Left colon (tissue), 2 donors: ENCODE measurements at regions not wholly inside any gene's neighbourhood (a gene's known extent, or its start where the extent isn't known, plus 50 kb on each side); places are given as distances from the start of the nearest gene placed in this dataset.
"Not testable (repeated sequence)": the region's sequence is repeated elsewhere in the genome, so short reads cannot be mapped to it uniquely, and the experiment has no call there.

ENCODE experiments used
- ATAC-seq: fragments of 200-7000 bp; cut with Tn5 transposase; one replicate; pipeline ENCODE4 v1.9.1; 2020; ENCODE audit warnings: mild to moderate bottlenecking, moderate library complexity
- DNase-seq, 2 donors: peaks; one replicate each; pipeline ENCODE4 v3.0.0-alpha.2; 2020
- intact Hi-C, 2 donors: fragments of 100-400 bp; cut with DNase I in 1 of 2; cut with micrococcal nuclease in 1 of 2; formaldehyde crosslinking; loops; one replicate each; pipeline versions ENCODE4 v1.11.2 to v1.14.0; 2022; cut with DNase I, micrococcal nuclease
- donor health status: DM: no; HTN: no; CAD: no.
- donor health status: DM: yes; HTN: yes; CAD: no.

DNA sequence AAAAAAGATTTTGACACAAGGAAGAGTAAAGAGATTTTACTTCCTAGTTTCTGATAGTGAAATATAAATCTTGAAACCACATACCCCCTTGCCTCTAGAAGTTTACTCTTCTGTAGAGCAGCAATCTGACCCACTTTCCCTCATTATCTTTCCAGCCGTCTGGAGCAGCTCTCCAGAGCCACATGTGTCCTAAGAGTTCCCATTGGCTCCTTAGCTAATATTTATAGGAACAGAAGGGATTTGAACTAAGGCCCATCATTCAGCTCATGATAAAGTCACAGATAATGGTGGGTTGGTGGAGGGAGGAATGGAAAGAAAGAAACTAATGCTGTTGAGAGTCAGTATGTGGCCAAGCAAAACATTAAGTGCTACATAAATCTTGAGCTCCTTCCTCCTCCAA, 121.8 kb downstream of the INHBA start:
- intact Hi-C loops, result no loop called here
- DNase-seq, result no peak
- ATAC-seq, result no peak

DNA sequence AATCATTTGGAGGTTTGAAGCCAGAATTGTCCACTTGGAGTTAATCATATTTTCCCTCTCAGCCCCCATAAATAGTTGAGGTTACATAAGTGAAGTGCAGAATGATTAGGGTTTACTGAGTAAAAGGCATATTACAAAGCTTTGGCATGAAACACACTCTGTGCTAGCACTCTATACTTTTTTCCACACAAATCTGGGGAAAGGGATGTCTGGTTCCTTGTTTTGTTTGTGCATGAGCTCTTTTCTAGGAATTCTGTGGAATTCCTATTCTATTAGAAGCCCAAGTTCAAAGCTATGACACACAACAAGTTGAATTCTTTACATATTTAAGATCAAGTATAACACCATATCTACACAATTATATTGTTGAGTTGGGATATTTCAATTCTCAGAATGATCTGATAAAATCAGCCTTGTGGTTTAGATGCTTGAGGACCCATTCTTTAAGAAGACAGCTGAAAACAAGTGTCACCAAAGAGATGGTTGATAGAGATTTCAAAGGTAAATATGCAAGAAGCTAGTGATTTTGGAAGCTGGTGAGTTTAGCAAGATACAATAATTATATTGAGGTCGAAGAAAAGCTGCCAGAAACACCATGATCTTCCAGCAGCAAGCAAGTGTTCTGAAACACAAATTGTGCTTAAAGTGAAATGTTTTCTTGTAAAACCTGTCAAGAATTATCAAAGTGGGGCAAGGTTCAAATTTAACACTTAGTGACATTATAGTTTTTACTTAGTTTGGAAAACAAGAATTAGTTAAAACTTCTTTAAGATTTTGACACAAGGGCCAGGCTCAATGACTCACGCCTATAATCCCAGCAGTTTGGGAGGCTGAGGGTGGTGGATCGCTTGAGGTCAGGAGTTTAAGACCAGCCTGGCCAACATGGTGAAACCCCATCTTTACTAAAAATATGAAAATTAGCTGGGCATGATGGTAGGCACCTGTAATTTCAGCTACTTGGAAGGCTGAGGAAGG, 122.6 kb downstream of the INHBA start:
- no peak for DNase-seq
- intact Hi-C loops, result no loop called here
- ATAC-seq, result no peak

DNA sequence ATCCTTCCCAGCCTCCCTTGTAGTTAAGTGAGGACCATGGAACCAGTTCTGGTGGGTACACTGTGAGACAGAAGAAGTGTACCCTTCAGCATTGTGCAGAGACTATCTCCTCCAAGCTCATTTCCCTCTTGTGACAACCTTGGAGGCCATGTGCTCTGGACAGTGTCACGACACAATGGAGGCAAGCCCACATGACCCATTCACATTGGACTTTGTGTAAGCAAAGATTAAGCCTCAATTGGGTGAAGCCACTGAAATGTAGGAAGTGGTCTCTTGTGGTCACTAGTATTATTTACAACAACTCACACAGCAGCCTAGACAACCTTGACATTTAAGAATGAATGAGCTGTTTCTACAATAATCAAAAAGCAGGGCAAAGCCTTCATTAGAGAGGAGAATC, 124.2 kb downstream of the INHBA start:
- intact Hi-C loops, result no loop called here
- ATAC-seq (no peak), DNase-seq (no peak)

DNA sequence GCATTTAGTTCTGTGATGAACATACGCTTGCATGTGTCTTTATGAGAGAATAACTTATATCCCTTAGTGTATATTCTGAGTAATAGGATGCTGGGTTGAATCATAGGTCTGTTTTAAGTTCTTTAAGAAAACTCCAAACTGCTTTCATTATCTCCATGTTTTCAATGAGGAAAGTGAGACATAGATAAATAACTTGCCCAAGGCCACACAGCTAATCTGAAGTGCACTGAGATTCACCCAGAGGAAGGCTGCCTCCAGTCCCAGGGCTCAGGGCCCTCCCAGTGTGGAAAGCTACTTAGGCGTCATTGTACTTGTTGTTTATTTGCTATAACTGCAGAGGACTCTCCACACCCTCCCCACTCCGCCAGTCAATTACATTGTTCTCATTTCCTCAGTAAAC, 126.7 kb downstream of the INHBA start:
- DNase-seq (no peak), ATAC-seq (no peak)
- intact Hi-C loops, result no loop called here

DNA sequence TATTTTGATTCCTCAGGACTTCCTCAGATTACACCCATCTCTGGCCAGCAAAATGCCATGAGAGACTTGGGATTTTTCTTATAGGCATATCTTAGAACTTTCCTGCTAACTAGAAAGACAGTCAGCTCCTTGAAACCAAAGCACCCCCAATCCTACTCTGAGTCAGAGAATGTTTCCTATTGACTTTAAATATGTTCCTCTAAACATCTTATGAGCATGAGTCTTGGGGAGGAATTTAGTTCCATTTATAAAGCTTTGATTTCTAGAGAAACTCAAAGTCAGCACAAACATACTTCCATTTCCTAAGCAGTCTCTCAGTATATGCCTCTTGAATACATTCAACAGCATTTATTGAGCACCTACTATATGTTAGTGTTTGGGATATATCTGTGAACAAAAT, 128.5 kb downstream of the INHBA start:
- intact Hi-C loops, result no loop called here
- DNase-seq (no peak), ATAC-seq (no peak)

DNA sequence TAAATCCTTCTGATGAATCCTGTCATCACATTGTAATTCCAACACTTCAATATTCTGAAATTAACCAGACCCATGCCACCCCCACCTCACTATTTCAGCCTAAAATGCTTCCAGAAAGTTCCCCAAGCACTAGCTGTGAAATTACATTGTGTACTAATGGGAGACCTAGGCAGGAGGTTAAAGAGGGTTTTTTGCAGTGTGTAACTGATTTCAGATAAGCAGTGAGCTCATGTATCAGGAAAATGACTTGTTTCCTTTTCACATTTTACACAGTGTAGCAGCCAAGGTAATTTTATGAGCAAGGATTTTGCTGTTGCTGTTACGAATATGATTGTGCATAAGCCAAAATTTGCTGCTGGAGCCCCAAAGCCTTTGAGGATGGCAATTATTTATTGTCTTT, 129.0 kb downstream of the INHBA start:
- DNase-seq (no peak), ATAC-seq (no peak)
- intact Hi-C loops, result no loop called here

DNA sequence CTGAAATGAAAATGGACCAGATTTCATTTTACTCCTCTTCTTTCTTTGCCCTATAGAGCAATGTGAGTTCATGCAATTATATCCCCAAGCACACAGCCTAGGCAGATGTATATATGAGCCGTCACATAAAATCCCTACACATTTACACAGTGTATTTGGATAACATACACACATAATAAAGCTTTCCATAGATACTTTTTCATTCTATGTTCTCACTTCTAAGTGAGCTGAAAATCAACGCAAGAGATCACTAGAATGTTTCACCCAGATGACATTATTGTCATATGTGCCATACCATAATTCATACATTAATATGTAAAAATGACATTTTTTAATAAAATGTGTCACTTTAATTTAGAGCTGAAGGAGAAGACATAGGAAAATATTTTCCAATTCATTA, 129.4 kb downstream of the INHBA start:
- ATAC-seq (no peak), DNase-seq (no peak)
- intact Hi-C loops, result no loop called here

DNA sequence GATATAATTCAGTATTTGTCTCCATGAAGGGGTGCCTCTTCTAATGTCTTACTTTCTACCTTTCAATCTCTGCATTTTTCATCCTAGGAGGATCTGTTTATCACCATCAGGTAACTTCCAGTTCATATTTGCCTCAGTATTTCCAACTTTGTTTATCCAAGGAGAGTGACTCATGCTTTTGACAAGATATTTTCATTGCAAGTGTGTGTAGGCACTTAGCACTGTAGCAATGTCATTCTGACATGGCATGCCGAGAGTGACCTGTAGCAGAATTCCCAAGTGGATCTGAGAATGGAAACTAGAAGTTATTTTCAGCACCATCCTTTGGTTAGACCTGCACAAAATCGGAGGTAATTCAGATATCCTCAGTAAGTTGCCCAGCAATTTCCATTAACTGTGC, 129.9 kb downstream of the INHBA start:
- intact Hi-C loops, result no loop called here
- ATAC-seq (no peak), DNase-seq (no peak)

DNA sequence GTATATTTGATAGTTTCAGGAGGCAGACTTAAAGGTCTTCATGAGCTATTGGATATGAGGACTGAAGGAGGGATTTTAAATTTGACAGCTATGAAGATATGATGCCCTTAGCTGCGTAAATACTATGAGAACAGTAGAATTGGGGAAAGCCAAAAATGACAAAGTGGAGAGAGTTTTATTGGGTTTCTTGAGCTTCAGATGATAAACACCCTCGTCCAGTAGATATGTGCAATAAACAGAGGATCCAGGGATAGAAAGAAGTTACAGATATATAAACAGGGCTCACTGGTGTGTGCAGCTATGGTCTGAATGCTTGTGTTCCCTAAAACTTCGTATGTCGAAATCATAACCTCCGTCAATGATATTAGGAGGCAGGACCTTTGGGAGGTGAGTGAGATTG, 131.3 kb downstream of the INHBA start:
- intact Hi-C loops, result no loop called here
- DNase-seq, result no peak
- ATAC-seq, result no peak

DNA sequence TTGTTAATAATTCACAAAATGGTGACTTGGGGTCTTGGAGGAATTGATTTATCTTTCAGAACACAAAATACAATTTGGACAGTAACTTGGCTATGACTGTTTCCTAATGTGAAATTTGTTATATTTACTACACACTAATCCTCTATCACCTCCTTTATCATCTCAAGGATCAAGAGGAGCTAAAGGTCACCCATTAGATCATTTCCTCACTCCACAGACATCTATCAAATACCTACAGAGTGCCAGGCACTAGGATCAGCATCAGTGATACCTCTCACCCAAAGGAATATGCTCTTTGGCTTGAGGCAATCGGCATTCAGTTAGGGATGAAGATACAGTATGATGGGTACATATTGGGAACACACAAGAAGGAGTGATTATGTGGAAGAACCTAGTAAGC, 132.1 kb downstream of the INHBA start:
- ATAC-seq (no peak), DNase-seq (no peak)
- intact Hi-C loops, result no loop called here

DNA sequence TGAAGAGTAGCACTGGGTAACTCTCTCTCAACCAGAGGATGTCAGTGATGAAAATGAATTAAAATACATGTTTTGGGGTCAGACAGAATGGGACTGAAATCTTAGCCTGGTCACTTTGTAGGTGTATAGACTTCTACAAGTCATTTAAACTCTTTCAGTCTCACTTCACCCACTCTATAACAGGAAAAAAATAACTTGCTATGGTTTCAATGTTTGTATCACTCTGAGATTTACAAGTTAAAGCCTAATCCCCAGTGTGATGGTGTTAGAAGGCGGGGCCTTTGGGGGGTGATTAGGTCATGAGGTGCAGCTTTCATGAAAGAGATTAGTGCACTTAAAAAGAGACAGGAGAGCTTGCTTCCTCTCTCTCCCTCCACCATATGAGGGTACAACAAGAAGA, 134.8 kb downstream of the INHBA start:
- ATAC-seq (no peak), DNase-seq (no peak)
- intact Hi-C loops, result no loop called here

DNA sequence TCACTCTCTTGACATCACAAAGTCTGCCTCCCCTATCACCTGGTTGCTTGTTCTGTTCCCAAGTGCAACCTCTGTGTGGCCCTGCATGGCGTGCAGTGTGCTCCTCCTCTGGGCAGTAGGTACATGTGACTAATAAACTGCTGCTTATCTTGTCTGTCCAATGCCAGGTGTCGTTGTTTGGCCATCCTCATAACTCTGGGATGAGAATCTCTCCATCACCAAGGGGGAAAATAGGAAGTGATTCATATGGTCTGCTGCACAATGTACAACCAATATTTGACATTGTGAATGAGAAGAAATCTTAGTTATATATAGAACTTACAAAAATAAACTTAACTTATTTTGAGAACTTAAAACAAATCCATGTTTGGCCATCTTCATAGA, 135.2 kb downstream of the INHBA start:
- intact Hi-C loops, result no loop called here
- ATAC-seq, result no peak

DNA sequence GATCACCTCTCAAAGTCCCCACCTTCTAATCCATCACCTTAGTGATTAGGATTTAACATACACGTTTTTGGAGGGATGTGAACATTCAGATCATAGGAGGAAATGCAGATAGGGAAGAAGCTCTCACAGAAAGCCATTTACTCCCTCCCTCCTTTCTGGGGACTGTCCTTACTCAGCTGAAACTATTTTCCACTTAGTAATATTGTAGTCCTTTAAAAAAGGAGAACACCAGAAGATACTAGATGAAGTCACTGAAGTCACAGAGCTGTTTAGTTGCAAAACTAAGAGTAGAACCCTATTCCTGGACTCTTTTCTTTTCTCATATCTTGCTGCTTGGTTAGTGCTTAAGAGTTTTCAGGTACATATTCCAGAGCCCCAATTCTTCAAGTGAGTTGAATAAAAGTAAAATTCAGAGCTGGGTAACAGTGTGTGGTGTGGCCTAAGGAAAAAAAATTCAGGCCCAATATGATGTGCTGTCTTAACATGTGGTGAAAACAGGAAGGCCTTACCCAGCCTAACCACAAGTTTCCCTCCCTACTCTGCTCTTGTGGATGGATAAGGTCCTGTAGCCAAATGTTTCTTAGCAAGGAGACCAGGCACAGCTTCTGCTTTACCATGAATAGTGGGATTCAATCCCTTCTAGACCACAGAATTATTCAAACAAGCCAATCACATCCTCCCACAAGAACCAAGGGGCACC, 135.7 kb downstream of the INHBA start:
- intact Hi-C loops, result no loop called here
- no peak for ATAC-seq
- DNase-seq, result no peak

More for the DNA sequence above, 135.2 kb downstream of the INHBA start:
- no peak for DNase-seq

DNA sequence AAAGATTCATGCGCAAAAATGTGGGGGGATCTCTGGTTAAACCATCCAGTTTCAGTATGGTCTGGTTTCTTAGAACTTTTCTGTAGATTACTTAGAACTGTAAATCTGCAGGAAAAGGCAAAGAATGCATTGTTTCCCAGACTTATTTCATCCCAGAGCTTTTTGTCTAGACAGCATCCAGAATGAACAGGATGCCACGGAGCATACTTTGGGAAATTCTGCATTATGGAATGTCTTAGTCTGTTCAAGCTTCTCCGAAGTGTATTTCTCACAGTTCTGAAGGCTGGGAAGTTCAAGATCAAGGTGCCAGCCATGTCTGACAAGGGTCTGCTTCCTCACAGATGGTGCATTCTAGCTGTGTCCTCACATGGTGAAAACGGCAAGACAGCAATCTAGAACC, 136.3 kb downstream of the INHBA start:
- DNase-seq (no peak), ATAC-seq (no peak)
- intact Hi-C loops, result no loop called here

DNA sequence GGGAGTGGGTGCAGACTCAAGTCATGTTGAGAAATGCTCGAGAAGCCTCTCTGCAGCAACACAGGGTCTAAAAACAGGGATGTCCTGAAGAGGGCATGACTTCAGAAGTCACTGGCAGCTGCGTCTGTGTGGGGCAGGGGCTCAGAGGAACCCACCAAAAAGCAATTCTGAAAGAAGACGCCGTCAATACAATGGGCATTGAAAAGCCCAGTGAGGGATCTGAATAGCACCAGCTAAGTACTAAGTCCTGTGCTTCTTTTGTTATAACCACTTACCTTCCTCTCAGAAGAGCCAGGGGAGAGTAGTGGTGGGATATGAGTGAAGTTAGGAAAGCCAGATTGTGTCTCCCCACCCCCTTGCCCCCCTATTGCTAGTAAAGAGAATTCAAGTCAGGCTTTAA, 137.2 kb downstream of the INHBA start:
- ATAC-seq (no peak), DNase-seq (no peak)
- intact Hi-C loops, result no loop called here

DNA sequence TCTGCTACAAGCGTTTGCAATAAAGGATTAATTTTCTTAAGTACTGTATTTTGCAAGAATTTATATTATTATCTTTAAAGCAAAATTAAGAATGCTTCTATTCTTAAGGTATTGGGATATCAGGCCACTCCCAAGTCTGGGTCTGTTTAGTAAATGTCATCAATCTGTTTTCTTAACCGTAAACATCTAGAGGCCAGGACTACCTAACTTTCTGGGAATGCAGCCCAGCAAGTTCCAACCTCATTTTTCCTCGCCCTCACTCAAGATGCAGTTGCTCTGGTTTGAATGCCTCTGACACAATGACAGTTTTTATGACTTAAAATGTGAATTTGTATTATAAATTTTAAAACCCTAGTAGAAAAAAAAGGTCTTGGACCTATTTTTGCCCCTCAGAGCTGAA, 143.5 kb downstream of the INHBA start:
- ATAC-seq (no peak), DNase-seq (no peak)
- intact Hi-C loops, result no loop called here

DNA sequence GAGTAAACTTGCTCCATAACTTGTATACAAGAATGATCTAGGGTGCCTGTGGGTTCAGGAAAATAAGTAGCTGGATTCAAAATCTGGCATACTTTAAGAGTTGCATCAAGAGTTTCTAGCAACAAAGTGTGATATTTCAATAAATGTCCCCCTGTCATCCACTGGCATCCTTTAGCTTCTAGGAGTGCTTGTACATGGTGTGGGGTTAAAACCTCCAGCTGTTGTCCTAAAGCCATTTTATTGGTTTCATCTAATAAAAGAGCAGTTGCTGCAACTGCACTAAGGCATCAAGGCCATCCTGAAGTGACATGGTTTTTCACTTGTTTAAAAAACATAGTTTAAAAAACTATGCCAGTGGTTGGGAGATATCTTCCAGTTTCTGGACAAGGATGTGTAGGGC, 148.4 kb downstream of the INHBA start:
- DNase-seq (no peak), ATAC-seq (no peak)
- intact Hi-C loops, result no loop called here

DNA sequence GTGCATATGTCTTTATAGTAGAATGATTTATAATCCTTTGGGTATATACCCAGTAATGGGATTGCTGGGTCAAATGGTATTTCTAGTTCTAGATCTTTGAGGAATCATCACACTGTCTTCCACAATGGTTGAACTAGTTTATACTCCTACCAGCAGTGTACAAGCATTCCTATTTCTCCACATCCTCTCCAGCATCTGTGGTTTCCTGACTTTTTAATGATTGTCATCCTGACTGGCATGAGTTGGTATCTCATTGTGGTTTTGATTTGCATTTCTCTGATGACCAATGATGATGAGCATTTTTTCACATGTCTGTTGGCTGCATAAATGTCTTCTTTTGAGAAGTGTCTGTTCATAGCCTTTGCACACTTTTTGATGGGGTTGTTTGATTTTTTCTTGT, 152.8 kb downstream of the INHBA start:
- ATAC-seq, intact Hi-C loops, DNase-seq: not testable (repeated sequence)

DNA sequence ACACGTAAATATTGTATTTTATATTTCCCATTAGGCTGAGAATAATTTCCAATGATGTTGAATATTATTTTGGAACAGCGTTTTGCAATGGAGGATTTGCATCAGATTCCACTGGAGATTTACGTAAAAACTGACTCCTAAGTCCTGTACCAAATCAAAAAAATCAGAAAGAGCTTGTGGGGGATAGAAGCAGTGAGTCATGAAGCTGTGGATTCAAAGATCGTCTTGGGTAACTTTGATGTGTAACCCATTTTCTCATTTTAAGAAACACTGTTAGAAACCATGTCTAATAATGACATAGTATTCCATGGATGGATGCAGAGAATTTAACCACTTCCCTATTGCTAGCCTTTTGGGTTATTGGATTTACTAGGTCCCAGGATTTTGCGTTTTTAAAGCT, 158.6 kb downstream of the INHBA start:
- intact Hi-C loops, result no loop called here
- DNase-seq (no peak), ATAC-seq (no peak)

DNA sequence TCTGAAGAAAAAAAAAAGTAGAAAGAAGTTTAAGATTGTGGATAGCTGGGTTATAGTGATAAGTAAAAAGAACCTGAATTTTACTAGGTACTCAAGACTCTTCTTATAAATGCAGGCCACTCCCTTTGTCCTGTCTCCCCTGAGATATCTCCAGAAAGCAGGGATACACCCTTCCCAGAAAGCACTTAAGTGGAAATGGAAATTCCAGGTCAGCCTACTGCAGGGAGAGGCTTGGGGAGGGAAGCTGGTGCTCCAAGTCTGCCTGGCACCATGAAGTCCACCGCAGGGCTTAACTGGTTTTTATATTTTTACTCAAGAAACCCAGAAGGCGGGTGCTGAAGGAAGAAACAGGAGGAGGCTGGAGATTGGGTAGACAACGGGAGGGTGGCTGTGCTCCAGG, 162.3 kb downstream of the INHBA start:
- DNase-seq, result no peak
- intact Hi-C loops, result no loop called here
- ATAC-seq, result no peak
